GM19324 (cell line): ENCODE measurements at regions not wholly inside any gene's neighbourhood (a gene's known extent, or its start where the extent isn't known, plus 50 kb on each side); places are given as distances from the start of the nearest gene placed in this dataset.
"Not testable (repeated sequence)": the region's sequence is repeated elsewhere in the genome, so short reads cannot be mapped to it uniquely, and the experiment has no call there.

Experiments used
- ATAC-seq: cut with Tn5 transposase; IDR thresholded peaks from one replicate; pipeline ENCODE4 v1.9.1; 2021; ENCODE audit warnings: mild to moderate bottlenecking, moderate library complexity; ENCODE audit not compliant: unreplicated experiment, low FRiP score

GRCh38 chr5:30428866-30429407 lies 764.5 kb upstream of the CDH6 start:
- not testable (repeated sequence) for ATAC-seq

DNA sequence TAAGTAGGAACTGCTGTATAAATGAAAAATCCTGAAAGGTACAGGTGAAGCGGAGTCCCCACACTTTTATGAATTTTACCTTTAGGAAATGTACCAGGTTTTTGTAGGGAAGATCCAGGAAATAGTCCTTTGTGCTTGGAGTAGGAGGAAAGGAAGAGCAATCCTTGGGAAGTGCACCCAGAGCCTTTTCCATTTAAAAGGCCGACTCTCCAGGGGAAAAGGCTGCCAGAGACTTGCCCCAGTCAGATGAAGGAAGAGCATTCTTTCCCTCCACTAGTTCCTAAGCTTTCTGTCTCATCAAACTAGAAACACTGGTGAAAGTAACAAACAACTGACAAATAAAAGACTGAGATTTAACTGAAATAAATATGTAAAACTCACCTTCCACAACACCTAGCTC lies 779.4 kb upstream of the CDH6 start:
- no peak for ATAC-seq

DNA sequence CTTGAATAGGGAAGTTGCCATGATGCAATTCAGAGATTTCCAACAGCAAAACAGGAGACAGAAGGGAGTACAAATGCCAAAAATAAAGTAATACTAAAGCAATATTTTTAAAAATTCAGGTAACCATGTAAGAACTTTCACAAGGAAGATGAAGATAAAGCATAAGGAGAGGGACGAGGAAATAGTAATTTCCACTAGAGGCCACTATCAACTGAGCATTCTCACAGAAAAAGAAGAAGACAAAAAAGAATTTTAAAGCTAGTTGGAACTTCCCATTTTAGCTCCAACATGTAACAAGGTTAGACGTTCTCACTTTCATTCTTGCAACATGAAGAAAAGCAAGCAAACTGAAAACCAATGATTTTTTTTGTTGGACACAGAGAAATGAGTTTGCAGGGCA lies 779.9 kb upstream of the CDH6 start:
- no peak for ATAC-seq

GRCh38 chr5:30405821-30406220 lies 787.7 kb upstream of the CDH6 start:
- no peak for ATAC-seq

DNA sequence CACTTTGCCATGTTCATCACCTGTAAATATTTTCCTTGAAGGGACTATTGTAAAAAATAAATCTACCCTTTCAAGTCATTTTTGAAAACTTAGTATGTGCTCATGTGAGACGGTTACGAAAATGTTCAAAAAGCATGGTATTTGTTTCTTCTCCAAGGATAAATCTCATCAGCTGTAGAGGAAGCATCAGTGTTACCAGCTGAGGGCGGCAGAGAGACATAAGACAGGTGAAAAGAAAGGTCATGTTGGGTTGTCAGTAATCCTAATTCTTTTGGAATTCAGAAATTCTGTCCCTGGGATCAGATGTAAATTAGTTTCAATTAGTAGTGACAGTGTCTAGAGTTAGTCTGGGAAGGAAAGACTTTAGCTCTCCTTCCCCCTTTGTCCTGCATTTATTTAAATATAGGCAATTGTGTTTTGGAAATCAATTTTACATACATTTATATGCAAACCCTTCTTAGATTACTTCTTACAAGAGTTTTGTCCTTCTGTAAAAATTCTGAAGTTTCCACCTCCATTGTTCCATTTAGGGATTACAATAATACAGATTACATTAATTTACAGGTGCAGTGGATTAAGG lies 791.9 kb upstream of the CDH6 start:
- ATAC-seq, result no peak

DNA sequence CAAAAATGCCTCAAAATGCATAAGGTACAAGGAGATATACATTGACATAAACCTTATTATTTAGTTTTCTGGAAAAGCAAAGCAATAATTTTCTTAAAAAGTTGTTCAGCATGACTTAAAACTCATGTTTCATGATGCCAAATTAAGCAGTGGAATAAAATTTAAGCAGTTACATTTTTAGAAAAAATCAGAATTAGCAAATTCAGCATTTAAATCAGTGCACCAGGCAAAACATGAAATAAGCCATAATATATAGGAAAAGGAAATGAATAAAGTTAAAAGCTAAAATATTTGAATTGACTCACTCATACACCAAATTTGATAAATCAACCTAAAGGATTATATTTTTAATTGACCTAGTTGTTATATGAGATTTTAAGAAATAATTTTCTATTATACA lies 795.1 kb upstream of the CDH6 start:
- no peak for ATAC-seq

GRCh38 chr5:30392897-30393296 lies 800.6 kb upstream of the CDH6 start:
- no peak for ATAC-seq

DNA sequence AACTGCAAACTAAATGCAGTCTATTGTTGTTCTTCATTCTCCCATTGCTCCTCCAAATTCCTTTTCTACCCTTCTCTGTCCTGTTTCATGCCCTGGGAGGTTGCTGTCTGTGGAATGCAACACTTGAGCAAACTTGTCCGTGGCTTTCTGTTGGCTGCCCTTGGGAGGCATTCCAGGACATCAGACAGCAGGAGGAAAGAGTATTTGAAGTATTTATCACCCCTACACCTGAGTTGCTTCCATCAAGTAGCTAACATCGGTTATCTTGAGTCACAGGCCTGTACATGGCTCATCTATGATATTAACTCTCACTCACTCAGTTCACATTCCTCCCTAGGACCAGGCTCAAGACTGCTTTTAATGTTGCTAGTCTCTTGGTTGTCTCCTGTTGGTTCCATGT lies 803.4 kb upstream of the CDH6 start:
- ATAC-seq, result no peak

GRCh38 chr5:30387974-30388632 lies 805.4 kb upstream of the CDH6 start:
- ATAC-seq, result no peak

GRCh38 chr5:30385754-30386153 lies 807.7 kb upstream of the CDH6 start:
- ATAC-seq, result no peak

DNA sequence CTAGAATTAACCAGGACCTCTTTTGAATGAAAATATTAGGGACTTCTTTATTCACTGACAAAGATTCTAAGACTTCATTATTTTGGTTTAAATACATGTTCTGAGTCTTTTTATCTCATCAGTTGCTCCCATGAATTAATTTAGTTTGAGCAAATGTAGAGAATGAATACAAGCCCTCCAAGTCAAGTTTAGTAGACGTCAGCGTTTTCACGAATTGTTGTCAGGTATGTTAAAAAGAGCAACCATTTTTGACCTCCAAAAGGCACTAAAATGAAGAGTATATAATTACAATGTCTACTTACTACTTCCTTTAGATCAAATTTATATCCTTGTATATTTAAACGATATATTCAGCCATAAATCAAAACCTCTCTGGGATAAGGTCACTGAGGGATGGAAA lies 809.3 kb upstream of the CDH6 start:
- no peak for ATAC-seq

DNA sequence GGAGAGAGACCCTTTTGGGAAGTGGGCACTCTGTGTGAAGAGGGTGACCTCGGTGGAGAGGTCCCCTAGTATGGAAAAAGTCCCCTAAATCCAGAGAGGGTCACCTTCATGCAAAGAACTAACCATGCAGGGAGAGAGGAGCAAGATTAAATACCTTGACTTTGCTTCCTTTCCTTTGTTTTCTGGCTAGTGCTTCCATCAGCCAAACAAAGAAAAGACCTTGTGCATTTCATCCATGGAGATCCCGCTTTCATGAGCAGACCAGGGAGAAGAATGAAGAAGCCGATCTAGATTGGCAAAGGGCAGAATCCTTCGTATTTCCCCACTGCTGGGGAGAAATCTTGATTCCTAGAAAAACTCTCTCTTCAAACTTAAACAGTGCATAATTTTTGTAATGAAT lies 813.3 kb upstream of the CDH6 start:
- ATAC-seq, result no peak

DNA sequence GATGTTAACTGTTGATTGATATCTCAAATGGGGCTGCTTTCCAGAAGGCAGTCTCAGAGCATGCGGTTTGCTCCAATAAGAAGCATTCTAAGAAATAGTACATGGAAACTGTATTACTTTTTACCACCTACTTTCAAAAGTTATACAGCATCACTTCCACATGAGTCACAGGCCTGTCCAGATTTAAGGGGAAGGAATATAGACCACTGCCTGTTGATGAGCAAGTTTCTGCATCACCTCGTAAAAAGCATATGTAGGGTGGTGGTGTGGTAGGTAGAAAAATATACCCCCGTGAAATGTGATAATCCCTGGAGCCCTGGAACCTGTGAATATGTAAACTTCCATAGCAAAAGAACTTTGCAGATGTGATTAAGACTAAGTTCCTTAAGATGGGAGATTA lies 816.6 kb upstream of the CDH6 start:
- no peak for ATAC-seq

- no peak for ATAC-seq
These were observed 825.4 kb upstream of the CDH6 start for GRCh38 chr5:30368064-30368463.

GRCh38 chr5:30365031-30365430 lies 828.5 kb upstream of the CDH6 start:
- not testable (repeated sequence) for ATAC-seq

DNA sequence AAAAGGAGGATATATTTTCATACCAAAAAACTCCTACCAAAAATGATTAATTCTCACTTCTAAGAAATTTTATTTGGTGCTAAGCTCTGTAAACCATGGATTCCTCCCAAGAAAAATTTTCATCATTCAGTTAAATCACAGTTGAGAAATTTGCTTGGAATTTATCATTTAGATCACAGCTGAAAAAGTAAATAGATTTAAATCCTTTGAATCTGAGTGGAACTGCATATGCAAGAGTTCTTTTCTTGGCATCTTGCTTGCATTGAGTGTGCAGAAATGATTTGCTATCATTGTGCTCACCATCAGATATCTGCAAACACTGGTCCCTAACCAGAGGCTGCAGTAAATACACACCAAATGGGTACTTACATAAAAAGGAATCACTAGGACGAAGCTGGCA lies 836.1 kb upstream of the CDH6 start:
- ATAC-seq, result no peak

- ATAC-seq, result no peak
These were observed 837.8 kb upstream of the CDH6 start for GRCh38 chr5:30355675-30356074.

- no peak for ATAC-seq
These were observed 845.6 kb upstream of the CDH6 start for GRCh38 chr5:30347858-30348257.

- not testable (repeated sequence) for ATAC-seq
These were observed 847.7 kb upstream of the CDH6 start for GRCh38 chr5:30345539-30346345.

DNA sequence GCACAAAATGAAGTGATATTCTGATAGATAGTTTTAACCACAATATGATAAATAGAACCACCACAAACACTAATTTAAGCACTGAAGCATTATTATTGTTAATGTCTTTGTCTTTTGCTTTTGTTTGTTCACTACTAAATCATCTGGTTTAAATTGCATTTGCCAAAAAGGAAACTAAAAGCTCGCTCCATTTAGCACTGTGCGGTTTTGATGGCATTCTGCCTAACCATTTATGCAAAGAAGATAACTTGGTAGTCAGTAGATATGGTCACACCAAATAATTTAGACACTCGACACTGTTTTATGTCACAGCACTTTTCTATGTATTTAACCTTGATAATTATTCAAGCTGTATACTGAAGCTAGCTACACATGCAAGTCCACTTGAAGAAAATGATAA lies 849.8 kb upstream of the CDH6 start:
- no peak for ATAC-seq

- ATAC-seq, result no peak
These were observed 852.0 kb upstream of the CDH6 start for GRCh38 chr5:30341466-30341865.
